GM23248 (cell line): ENCODE measurements at regions not wholly inside any gene's neighbourhood (a gene's known extent, or its start where the extent isn't known, plus 50 kb on each side); places are given as distances from the start of the nearest gene placed in this dataset.

Source experiments
- EZH2 ChIP-seq: fragments of 200-600 bp; sonication (generic); IDR thresholded peaks from 2 replicates; pipeline ENCODE4 v1.6.1; 2018; ENCODE audit warnings: antibody characterized with exemption, mild to moderate bottlenecking; ENCODE audit not compliant: insufficient read depth, poor library complexity, severe bottlenecking
- EZH2phosphoT487 ChIP-seq: fragments of 200-600 bp; sonication (generic); IDR thresholded peaks from 2 replicates; pipeline ENCODE4 v1.6.1; 2018; ENCODE audit warnings: antibody characterized with exemption, moderate library complexity, mild to moderate bottlenecking, low read depth; ENCODE audit not compliant: insufficient read depth

DNA sequence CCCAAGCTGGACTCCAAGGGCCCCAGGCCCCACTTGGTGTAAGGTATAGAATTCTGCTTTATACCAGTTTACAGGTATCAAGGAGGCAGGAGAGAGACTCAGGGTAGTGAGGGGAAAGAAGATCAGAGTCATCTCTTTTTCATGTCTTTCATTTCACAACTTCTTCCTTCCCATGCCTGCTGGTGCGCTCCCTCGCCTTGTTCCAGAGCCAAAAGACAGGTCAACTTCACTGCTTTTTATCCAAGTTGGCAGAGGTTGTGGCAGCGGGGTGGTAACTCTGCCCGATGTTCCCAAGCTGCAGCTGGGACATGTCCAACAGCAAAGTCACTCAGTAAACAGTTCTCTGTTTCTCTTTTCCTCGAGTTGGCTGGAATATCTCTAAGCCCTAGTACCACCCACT, 86.3 kb upstream of the TCF12 start:
- TF ChIP-seq EZH2, result no peak
- no peak for TF ChIP-seq EZH2phosphoT487
